A673 (cell line): ENCODE measurements at regions not wholly inside any gene's neighbourhood (a gene's known extent, or its start where the extent isn't known, plus 50 kb on each side); places are given as distances from the start of the nearest gene placed in this dataset.

ENCODE experiments used
- CTCF ChIP-seq: fragments of 300-800, 200-600 bp; sonication (generic); conservative IDR thresholded peaks from 2 replicates; pipeline ENCODE4 v1.5.1; 2017; ENCODE audit warnings: low read depth, mild to moderate bottlenecking, antibody characterized with exemption, low read length, moderate library complexity, mixed read lengths
- EZH2 ChIP-seq: fragments of 200-600 bp; sonication (generic); IDR thresholded peaks from 2 replicates; pipeline ENCODE4 v1.6.1; 2017; ENCODE audit warnings: borderline replicate concordance, low read depth, mild to moderate bottlenecking, mixed read lengths, antibody characterized with exemption, low read length; ENCODE audit not compliant: poor library complexity, severe bottlenecking

- TF ChIP-seq CTCF = no peak
- no peak for TF ChIP-seq EZH2
Measured at GRCh38 chr6:74939721-74940620, 265.9 kb downstream of the COL12A1 start.
